Common myeloid progenitor, CD34-positive (primary cell): ENCODE measurements at regions not wholly inside any gene's neighbourhood (a gene's known extent, or its start where the extent isn't known, plus 50 kb on each side); places are given as distances from the start of the nearest gene placed in this dataset.

Experiments
- CTCF ChIA-PET: fragments of 350-600 bp; sonication (Branson Sonifier 250); formaldehyde crosslinking; loops from one replicate; lab custom pipeline; 2021; ENCODE audit warnings: antibody characterized with exemption; lab: Charles Lee
- POLR2A ChIA-PET: fragments of 350-600 bp; sonication (Branson Sonifier 250); formaldehyde crosslinking; loops from one replicate; lab custom pipeline; 2021; ENCODE audit warnings: antibody characterized with exemption; lab: Charles Lee
- DNase-seq, 3 donors: peaks; one replicate each; pipeline versions ENCODE4 v3.0.0 to v3.0.0-alpha.2; 2013
- H3K27ac ChIP-seq, 2 experiments: 1 replicate in 1 of 2; 2 replicates in 1 of 2; pipeline ENCODE4 v1.7.0; 2013; ENCODE audit warnings: inconsistent platforms in 2 of 2, low read length in 2 of 2, mild to moderate bottlenecking in 2 of 2, low read depth in 1 of 2, moderate library complexity in 1 of 2; ENCODE audit not compliant: severe bottlenecking in 2 of 2, insufficient read depth in 1 of 2, poor library complexity in 1 of 2
- H3K27me3 ChIP-seq, 5 experiments: replicated peaks in 2 of 5; 1 replicate in 3 of 5; 2 replicates in 2 of 5; pipeline versions ENCODE4 v1.6.1 to v1.7.0; 2013; ENCODE audit warnings: low read length in 4 of 5, mild to moderate bottlenecking in 2 of 5, moderate library complexity in 2 of 5, inconsistent platforms in 1 of 5; ENCODE audit not compliant: insufficient read depth in 5 of 5, control insufficient read depth in 4 of 5
- H3K36me3 ChIP-seq, 4 experiments: 1 replicate in 2 of 4; 2 replicates in 2 of 4; pipeline versions ENCODE4 v1.6.1 to v1.7.0; 2013; ENCODE audit warnings: low read length in 3 of 4, control low read depth in 1 of 4, mild to moderate bottlenecking in 1 of 4; ENCODE audit not compliant: control insufficient read depth in 4 of 4, insufficient read depth in 4 of 4
- H3K4me1 ChIP-seq, 4 experiments: 1 replicate in 3 of 4; 2 replicates in 1 of 4; pipeline versions ENCODE4 v1.6.1 to v1.7.1; 2013; ENCODE audit warnings: low read length in 3 of 4, mild to moderate bottlenecking in 3 of 4, control low read depth in 1 of 4, inconsistent platforms in 1 of 4, moderate library complexity in 1 of 4; ENCODE audit not compliant: control insufficient read depth in 4 of 4, insufficient read depth in 4 of 4; ENCODE audit errors: control extremely low read depth in 1 of 4
- H3K4me3 ChIP-seq, 7 experiments: 1 replicate in 4 of 7; 2 replicates in 3 of 7; pipeline versions ENCODE4 v1.5.1 to v1.7.0; 2013; ENCODE audit warnings: mild to moderate bottlenecking in 7 of 7, low read length in 6 of 7, moderate library complexity in 6 of 7, inconsistent platforms in 2 of 7, low read depth in 2 of 7, control low read depth in 1 of 7; ENCODE audit not compliant: insufficient read depth in 4 of 7, control insufficient read depth in 1 of 7; ENCODE audit errors: extremely low read depth in 1 of 7
- H3K9me3 ChIP-seq, 5 experiments: 1 replicate in 4 of 5; 2 replicates in 1 of 5; pipeline versions ENCODE4 v1.6.1 to v1.7.1; 2013; ENCODE audit warnings: low read length in 4 of 5, mild to moderate bottlenecking in 2 of 5, inconsistent platforms in 1 of 5, low read depth in 1 of 5, moderate library complexity in 1 of 5; ENCODE audit not compliant: control insufficient read depth in 4 of 5, insufficient read depth in 2 of 5; ENCODE audit errors: control extremely low read depth in 1 of 5
- WGBS: methylation state at CpG from one replicate; pipeline ENCODE4 v1.1.5; 2013; ENCODE audit not compliant: insufficient coverage; 5-methylcytosine and 5-hydroxymethylcytosine counted together

DNA sequence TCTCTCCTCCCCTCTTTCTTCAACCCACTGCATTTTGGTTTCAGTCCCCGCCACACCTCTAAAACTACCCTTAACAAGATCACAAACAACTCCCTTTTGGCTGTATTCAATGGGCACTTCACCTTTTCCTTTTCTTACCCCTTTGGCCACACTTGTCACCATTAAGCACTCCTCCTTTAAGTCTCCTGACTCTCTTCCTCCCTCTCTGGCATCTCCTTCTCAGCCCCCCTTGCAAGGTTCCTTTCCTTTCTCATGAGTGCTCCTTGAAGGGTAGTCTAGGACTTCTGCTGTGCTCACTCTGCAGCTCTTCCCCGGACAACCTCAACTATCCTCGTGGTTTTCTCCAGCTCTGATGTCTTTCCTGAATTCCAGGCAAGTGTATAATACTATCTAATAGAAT is 103.7 kb downstream of the RPL22L1 start:
- CTCF ChIA-PET, result no interaction called here
- WGBS, result 100% methylated on average over 1 of the region's 3 CpGs
- Histone ChIP-seq H3K4me3 (no peak overlapping the region), H3K27me3 (no peaks in the 10 kb centered on the region), H3K36me3 (no peaks in the 10 kb centered on the region), H3K4me1 (no peaks in the 10 kb centered on the region), H3K9me3 (no peaks in the 10 kb centered on the region), H3K27ac (no peak overlapping the region)
- POLR2A ChIA-PET, result no interaction called here
- DNase-seq, result no peak

DNA sequence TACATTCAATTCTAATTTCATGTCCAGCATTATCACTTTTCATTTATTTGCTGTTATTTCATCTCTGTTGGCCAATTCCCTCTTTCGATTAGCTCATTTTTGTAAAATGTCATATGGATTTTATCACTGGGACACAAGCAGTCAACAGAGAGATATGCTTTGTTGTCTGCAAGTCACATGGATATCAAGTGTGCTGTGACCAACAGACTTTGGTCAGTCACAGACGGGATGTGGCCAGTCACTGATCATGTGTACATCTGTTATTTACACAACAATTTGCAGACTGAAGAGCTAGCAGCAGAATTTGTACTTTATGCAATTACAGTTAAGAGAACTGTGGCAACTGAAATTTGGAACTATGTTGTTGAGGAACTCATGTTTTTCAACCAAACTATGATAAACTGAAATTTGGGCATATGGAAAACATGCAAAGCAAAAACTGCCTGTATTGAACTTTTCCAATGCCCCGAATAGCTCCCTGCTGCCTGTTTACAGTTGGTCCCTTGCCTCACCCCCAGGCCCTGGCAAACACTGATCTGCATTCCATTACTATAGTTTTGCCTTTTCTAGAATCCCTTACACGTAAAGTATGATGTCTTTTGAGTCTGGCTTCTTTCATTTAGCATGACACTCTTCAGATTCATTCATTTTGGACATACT is 104.4 kb downstream of the RPL22L1 start:
- H3K27ac ChIP-seq, result no peak overlapping the region
- ChIA-PET CTCF (no interaction called here), POLR2A (interaction anchor here (0.8 kb wide), 1 partner anchor 10 kb away, joined by 3 read pairs; no protein-coding TSS in a partner anchor)
- H3K9me3 ChIP-seq, result no peaks in the 10 kb centered on the region
- no peaks in the 10 kb centered on the region for H3K36me3 ChIP-seq
- WGBS, result 97% methylated on average over 3 of the region's 4 CpGs
- H3K4me1 ChIP-seq, result no peaks in the 10 kb centered on the region
- no peak overlapping the region for H3K4me3 ChIP-seq
- H3K27me3 ChIP-seq, result peaks cover 0 to 3% (median 0%) of the 10 kb centered on the region in 5 experiments
- DNase-seq, result no peak

GRCh38 chr3:170764017-170764416 is 106.0 kb downstream of the RPL22L1 start:
- Histone ChIP-seq H3K36me3 (no peaks in the 10 kb centered on the region), H3K27me3 (peaks cover 0 to 3% (median 0%) of the 10 kb centered on the region in 5 experiments), H3K27ac (no peak overlapping the region), H3K4me3 (no peak overlapping the region), H3K4me1 (no peaks in the 10 kb centered on the region), H3K9me3 (no peaks in the 10 kb centered on the region)
- no peak for DNase-seq
- WGBS, result no CpG with 5 or more reads among the region's 1 CpG
- ChIA-PET POLR2A (no interaction called here), CTCF (no interaction called here)

GRCh38 chr3:170762064-170762463 is 107.9 kb downstream of the RPL22L1 start:
- no peak overlapping the region for H3K4me3 ChIP-seq
- WGBS, result 100% methylated on average over 1 of the region's 2 CpGs
- DNase-seq, result no peak
- peaks cover 0 to 3% (median 0%) of the 10 kb centered on the region in 5 experiments for H3K27me3 ChIP-seq
- H3K9me3 ChIP-seq, result no peaks in the 10 kb centered on the region
- CTCF ChIA-PET, result interaction anchor here (1.3 kb wide), 1 partner anchor 49 kb away, joined by 3 read pairs; no protein-coding TSS in a partner anchor
- POLR2A ChIA-PET, result interaction anchor here (0.7 kb wide), 1 partner anchor 30 kb away, joined by 3 read pairs; no protein-coding TSS in a partner anchor
- H3K4me1 ChIP-seq, result no peaks in the 10 kb centered on the region
- no peaks in the 10 kb centered on the region for H3K36me3 ChIP-seq
- no peak overlapping the region for H3K27ac ChIP-seq

GRCh38 chr3:170761103-170761502 is 108.9 kb downstream of the RPL22L1 start:
- Histone ChIP-seq H3K4me1 (no peaks in the 10 kb centered on the region), H3K36me3 (no peaks in the 10 kb centered on the region), H3K27me3 (peaks cover 0 to 3% (median 0%) of the 10 kb centered on the region in 5 experiments), H3K27ac (no peak overlapping the region), H3K4me3 (no peak overlapping the region), H3K9me3 (no peaks in the 10 kb centered on the region)
- ChIA-PET POLR2A (no interaction called here), CTCF (interaction anchor here (1.3 kb wide), 1 partner anchor 50 kb away, joined by 4 read pairs; no protein-coding TSS in a partner anchor)
- DNase-seq, result no peak
- WGBS, result 86% methylated on average over 2 of the region's 3 CpGs

DNA sequence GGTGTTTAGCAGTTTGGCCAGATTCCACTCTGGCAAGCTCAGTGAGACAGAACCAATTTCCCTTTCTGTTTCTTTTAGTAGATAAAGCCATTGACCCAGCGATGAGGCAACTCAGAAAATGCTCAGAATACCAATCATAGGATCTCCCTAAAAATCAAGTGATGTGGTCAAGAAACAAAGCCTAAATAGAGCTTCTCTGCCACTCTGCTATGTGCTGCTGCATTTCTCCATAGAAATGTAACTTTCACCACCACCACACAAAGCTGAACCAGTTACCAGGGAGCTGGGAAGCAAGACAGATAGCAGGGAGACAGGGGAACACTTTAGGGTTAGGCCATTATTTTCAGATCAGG is 109.8 kb downstream of the RPL22L1 start:
- CTCF ChIA-PET, result interaction anchor here (0.6 to 1.3 kb wide), 2 partner anchors 10 to 51 kb away, joined by 3 to 4 read pairs; no protein-coding TSS in a partner anchor
- WGBS, result no CpG with 5 or more reads among the region's 1 CpG
- H3K27ac ChIP-seq, result no peak overlapping the region

GRCh38 chr3:170759511-170760173 is 110.4 kb downstream of the RPL22L1 start:
- POLR2A ChIA-PET, result no interaction called here
- no peaks in the 10 kb centered on the region for H3K36me3 ChIP-seq

More for the DNA sequence above, 109.8 kb downstream of the RPL22L1 start:
- Histone ChIP-seq H3K27me3 (peaks cover 0 to 3% (median 0%) of the 10 kb centered on the region in 5 experiments), H3K4me1 (no peaks in the 10 kb centered on the region), H3K4me3 (no peak overlapping the region), H3K9me3 (no peaks in the 10 kb centered on the region), H3K36me3 (no peaks in the 10 kb centered on the region)
- no peak for DNase-seq
- POLR2A ChIA-PET, result no interaction called here

More at GRCh38 chr3:170759511-170760173, 110.4 kb downstream of the RPL22L1 start:
- Histone ChIP-seq H3K9me3 (no peaks in the 10 kb centered on the region), H3K4me1 (no peaks in the 10 kb centered on the region), H3K27ac (no peak overlapping the region), H3K4me3 (no peak overlapping the region), H3K27me3 (peaks cover 0 to 3% (median 0%) of the 10 kb centered on the region in 5 experiments)
- no peak for DNase-seq
- WGBS, result 75% methylated on average over 2 of the region's 5 CpGs
- CTCF ChIA-PET, result interaction anchor here (0.6 to 1.3 kb wide), 2 partner anchors 9 to 52 kb away, joined by 3 to 4 read pairs; no protein-coding TSS in a partner anchor
